ENCODE measurements at regions not wholly inside any gene's neighbourhood (a gene's known extent, or its start where the extent isn't known, plus 50 kb on each side); places are given as distances from the start of the nearest gene placed in this dataset.
A peak's percentile ranks its signal among the peaks of the same experiment; 100 is the strongest.

DNA sequence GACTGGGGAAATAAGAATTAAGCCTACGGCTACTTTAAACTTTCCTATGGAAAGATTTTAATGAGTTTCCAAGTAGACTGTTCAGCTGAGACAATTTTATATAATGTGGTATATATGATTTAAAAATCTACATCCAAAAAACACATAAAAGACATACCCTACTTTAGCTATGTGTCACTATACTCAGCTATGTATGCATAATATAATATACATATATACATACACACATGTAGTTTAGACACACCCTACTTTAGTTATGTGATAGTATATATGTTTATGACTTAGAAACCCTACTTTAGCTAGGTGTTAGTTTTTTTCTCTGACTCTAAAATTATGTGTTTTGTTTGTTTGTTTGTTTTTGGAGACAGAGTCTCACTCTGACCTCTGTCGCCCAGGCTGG, 100.5 kb upstream of the DAB2 start:
- no peak for DNase-seq

DNA sequence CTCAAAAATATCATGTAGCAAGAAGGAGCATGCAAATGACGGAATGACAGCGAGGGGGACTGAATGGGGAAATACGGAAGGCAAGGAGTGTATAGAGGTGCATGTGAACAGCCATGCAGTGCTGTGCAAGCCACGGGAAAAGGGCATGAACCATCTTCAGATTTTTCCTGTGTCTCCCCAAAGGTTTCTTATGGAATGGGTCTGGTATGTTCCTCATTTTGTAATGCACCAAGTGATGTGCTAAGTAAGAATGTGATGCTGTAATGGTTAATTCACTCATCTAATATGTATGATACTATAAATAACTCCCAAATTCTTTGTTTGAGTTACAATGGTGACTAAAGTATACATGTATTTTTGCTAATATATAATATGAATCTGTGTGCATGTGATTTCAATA, 99.0 kb upstream of the DAB2 start:
- peak; percentile 13 for DNase-seq

DNA sequence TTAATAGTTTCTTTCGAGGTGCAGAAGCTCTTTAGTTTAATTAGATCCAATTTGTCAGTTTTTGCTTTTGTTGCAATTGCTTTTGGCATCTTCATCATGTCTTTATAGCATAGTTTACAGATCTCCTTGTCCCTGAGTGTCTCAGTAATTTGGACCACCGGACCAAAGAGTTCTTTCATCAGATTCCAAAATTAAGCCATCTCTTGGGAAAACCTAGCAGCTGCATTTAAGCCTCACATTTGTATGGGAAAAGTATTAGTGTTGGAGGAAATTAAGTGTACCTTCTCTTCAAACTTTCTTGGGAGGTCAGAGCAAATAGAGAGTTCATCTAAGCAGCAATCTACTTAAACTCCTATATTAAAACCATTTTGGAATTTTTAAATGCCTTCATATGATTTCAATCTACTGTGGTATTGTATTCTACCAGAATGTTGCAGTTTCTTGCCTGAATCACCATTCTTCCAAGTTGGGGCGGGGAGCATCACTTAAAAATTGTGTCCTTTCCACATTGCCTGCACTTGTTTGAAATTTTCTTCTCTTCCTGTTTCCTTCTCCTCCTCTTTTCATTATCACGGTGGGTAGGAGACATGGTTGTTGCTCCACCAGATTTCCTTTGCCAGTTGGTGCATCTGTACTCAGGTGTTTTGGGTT, 97.3 kb upstream of the DAB2 start:
- DNase-seq = no peak

DNA sequence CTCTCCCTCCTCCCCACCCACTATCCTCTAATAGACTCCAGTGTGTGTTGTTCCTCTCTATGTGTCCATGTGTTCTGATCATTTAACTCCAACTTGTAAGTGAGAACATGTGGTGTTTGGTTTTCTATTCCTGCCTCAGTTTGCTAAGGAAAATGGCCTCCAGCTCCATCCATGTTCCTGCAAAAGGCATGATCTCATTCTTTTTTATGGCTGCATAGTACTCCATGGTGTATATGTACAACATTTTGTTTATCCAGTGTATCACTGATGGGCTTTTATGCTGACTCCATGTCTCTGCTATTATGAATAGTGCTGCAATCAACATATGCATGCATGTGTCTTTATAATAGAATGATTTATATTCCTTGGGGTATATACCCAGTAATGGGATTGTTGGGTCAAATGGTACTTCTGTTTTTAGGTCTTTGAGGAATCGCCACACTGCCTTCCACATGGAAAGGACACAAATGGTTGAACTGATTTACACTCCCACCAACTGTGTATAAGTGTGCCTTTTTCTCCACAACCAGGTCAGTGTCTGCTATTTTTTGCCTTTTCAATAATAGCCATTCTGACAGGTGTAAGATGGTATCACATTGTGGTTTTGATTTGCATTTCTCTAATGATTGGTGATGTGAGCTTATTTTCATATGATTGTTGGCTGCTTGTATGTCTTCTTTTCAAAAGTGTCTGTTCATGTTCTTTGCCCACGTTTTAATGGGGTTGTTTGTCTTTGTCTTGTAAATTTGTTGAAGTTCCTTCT, 96.5 kb upstream of the DAB2 start:
- DNase-seq = no peak

DNA sequence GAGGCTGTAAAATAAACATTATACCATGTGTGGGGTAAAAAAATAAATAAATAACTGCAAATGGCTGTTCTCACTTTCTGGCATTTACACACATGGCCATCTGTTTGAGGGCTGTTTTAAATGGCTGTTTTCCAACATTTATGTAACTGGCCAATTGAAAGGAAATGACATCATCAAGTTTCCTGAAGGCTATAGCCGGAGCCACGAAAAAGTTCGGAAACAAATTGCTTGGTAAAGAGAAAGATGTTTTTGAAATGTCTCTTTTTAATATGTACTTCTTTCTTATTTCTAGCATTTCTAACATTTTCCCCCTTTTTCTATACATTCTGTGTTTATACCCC, 95.4 kb upstream of the DAB2 start:
- DNase-seq = peak; percentile 64

DNA sequence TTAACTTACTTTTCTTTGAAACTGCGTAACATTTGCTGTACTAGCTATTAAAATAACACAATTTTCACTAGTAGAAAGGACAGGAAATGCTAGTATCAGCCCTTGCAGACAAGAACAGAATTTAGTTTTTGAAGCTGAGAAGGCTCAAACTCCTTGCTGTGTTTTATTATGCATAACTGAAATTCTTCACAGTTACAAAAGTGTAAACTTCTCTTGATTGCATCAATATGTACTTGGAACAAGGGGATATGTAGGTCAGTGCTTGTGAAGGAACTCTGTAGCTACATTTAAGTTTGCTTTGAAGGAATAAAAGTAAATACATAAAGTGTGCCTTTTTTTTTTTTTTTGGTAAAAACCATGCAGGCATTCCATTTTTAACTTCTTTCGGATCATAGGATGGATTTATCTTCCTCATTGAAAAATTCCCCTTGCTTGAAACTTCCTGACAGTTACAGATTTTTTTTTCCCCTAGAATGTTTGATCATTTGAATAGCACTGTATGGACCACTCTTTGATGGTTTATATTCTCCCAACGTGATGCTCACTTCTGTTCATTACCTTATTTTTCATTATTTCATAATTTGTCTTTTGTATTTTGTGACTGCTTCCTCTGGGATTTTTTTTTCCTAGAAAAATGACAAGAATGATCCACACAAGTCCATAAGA, 94.9 kb upstream of the DAB2 start:
- peak; percentile 64 for DNase-seq

DNA sequence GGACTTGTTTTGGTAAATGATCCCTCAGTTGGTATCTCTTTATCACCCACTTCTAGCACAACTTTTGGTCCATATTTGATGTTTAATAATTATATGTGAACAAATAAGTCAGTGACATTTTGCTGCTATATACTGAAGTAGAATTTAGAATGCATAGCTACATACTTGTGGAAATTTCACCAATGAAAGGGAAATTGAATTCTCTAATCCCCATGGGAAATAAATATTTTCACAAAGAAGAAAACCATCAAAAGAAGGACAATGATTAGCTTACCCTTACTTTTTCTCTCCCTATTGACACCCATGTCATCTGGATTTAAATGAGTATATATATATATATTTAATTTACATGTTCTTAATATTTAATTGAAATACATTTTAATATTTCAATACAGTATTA, 94.3 kb upstream of the DAB2 start:
- no peak for DNase-seq

DNA sequence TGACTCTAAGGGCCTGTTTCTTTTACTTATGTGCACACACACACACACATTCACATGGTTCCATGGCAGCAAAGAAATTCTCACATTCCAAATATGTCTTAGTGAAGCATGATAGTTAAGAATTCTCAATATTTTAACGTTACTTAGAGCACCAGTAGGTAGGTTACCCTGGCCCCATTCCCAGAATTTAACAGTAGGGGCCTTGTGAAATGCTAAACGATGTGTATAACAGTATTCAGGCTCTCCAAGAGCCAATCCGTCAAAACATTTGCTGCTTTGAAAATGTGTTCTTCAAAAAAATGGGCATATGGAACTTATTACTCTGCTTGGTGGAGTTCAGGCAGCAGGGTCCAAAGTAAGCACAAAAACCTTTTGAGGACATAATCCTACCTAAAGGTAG, 93.7 kb upstream of the DAB2 start:
- peak; percentile 64 for DNase-seq

DNA sequence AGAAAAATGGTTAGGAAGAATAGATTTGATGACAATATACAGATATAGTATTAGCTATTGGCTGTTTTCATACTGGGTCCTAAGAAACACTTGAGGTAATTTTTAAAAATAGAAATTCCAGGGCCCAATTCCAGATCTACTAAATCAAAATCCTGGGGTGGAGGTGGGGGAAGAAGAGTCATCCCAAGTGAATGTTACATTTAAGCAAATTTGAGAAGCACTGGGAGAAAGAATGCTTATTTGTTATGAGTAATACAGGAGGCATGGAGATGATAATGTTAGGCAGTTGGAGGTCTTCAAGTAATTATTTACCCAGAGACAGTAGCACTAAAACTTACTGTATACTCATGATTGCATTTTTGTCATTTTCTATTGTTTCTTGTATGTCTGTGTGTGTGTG, 93.0 kb upstream of the DAB2 start:
- DNase-seq = peak; percentile 99

DNA sequence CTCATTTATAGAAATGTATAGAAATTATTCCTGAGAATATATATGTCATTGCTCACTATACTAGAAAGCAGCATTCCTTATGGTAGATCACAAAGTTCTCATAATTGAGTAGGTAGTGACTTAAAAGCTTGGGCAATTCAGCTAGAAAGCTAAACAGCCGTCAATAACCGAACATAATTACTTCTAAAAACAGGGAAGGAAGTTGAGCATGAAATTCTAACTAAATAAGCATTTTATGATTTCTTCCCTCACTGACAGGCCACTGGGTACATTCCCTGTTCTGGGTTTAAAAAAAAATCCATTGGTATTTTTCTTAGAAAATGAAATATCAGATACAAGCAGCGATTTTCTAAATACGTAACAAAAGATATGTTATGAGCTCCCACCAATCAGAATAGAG, 91.1 kb upstream of the DAB2 start:
- no peak for DNase-seq

DNA sequence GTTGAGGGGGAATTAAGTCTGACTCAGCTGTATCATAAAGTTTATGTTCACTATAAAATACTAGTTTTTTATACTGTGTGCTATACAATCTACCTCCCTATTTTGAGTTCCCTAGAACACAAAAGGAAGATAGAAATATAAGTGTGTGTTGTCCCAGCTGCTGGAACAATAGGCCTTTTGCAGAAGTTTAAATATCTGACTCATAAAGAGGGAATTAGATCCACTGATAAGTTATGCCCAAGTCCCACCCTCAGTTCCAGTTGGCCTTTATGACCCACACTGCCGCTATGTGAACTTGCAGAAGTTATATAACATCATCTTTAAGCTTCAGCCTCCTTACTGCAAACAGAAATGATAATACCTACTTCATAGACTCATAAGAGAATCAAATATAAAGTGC, 88.5 kb upstream of the DAB2 start:
- no peak for DNase-seq

DNA sequence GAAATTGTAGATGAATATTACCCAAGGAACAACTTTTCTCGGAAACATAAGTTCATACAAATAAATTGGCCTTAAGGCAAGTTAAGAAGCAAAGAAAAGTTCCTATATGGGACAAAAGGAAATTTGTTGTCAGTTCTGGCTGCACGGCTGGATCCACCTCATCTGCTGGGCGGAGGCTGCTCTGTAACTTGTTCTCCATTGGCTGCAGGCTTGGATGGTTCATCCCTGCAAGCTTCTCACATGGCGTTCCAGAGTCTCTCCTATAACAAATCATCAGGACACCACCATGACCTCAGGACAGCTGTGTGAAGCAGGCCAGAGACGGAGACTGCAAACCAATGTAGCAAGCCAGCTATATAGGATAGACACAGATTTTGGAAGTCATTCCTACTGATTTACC, 81.4 kb upstream of the DAB2 start:
- DNase-seq = no peak

DNA sequence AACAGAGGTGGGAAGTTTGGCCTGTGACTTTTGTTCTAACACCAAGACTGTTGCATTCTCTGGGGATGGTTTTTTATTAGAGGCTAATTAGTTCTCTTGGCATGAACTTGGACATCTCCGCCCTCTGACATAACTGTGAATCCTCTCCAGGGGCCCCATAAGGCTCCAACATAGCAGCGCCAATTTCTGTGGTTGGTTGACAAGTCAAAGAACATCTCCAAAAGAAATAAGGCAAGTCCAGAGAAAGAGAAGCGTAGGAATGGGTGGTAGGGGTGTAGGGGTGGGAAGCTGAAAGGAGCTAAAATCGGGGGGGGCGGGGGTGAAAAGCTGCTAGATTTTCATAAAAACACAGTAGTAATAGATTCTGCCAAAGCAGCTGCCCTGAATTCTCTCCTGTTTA, 81.0 kb upstream of the DAB2 start:
- DNase-seq = no peak

DNA sequence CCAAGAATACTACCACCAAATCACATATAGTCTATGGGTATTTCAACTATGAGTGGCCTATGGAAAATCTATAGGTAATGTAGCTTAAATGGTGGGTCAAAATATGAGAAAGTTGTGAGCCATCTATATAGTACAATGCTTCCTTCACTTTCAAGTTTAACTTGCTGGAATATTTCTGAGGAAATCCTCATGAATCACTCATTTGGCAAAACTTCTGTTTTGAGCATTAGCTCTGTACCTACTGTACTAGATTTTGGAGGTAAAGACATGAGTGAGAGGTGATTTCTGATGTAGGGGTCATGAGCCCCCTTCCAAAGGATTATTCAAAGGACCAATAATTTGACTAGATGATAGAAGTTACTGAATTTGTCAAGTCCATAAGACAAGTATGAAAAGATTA, 80.6 kb upstream of the DAB2 start:
- no peak for DNase-seq

DNA sequence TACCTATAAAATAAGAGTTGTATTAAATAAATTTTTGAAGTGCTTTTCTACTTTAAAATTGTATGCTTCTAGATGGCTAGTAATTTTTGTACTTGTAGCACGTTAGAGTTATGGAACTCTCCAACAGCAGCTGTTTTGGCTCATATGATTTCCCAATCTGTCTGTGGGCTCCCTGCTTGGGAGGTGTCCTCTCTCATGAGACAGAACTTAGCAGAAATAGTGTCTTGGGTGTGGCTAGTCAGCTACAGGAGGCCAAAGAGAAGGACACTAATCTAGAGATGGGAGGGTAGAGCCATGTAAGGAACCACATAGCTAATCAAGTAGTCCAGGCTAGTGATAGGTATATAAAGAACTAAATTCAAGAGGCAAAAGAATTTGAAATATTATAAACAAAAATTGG, 78.4 kb upstream of the DAB2 start:
- no peak for DNase-seq

DNA sequence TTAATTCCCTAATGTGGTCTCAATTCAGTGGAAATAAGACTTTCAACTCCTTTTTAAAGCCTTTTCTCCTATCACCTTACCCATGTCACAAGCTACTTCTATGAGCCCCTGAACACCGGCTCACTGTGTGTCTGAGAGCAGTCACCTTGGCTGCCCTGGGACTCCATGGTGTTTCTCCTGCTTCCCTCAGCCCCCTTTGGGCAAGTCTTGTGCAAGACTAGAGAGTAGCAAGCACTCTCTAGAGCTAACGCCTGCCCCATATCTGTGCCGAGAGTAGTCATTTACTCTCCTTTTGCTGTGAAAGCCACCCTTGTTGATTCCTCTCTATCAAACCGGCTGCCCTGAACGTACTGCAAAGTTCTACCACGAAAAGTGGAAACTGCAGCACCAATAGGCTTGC, 77.9 kb upstream of the DAB2 start:
- DNase-seq = no peak

DNA sequence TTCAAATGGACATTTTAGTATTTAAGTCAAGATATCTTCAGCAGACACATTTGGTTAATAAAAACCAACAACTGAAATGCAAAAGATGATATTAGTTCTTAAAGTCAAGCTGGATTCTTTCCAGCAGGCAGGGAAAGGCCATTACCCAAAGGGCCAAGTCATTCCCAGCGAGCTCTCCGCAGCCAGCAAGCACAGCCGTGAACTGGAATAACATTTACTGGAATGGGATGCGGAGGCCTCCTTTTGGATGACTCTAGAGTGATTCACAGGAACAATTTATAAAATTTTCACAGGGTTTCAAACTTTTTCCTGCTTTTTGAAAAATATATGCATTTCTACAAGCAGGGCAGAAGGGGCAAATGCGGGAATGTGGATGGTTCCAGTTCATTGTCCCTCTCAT, 76.6 kb upstream of the DAB2 start:
- DNase-seq = peak; percentile 91

DNA sequence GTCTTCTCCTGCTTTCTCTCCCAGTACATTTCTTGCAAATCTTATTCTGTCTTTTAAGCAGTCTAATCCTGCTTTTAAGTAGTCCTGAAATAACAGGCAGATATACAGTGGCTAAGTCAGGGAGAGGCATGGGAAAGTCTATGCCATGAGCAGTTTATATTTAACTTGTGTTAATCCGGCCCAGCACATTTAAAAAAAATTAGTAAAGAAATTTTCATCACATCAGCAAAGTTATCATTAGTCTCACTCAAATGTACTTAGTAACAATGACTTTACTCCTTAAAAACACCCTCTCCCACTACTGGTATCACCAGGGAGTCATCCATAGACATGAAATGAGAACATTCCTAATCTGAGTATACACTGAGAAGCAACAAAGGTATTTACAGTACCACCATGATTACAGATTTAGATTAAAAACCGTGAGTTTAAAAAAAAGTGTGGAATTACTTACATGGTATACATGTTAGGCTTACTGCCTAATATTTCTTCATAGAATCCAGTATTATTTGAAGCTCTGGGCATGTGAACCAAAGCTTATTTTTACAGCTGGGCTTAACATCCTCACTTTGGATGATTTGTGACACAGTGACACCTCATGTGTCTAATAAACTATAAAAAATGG, 75.9 kb upstream of the DAB2 start:
- DNase-seq = peak; percentile 58

DNA sequence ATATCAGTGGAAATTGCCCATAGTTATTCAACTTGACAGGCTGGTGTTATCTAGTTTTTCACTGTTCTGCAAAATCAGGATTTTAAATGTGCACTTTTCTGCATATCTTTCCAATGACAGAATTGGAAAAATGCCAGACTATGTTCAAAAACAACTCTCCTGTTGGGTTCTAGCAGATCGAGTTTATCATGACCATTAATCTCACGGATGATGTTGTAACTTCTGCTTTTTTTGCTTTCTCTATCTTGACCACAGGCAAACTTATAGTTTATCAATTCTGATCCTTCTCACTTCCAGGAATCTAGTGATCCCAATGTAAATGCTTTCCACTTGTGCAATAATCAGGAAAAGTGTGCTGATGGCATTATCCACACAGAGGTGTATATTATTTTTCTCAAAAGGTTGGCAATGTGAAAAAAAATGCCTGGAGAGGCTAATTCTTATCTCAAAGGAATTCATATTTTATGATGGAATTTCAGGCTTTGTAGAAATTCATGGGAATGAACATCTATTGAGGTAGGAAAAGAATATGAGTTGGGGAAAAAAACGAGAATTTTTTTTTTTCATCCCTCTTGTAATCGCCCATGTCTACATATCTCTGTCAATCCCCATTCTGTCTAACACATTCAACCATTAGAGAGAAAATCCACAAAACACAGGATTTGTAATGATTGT, 73.6 kb upstream of the DAB2 start:
- no peak for DNase-seq

DNA sequence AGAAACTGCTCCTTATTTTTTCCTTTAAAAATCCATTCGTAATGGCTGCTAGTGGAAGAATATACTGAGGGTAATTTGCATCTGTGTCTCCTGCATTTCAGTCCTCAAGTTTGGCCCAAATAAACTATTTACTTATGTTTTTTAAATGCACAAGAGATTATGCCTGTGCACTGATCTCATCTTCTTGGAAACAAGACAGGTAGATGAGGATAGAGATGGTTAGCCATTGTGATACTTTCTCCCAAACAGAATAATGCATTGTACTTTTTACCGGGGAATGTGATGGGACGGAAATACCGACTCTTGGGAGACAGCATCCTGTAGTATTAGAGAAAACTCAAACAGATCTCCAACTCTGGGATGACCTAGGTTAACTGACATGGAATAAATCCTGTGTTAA, 72.5 kb upstream of the DAB2 start:
- no peak for DNase-seq

DNA sequence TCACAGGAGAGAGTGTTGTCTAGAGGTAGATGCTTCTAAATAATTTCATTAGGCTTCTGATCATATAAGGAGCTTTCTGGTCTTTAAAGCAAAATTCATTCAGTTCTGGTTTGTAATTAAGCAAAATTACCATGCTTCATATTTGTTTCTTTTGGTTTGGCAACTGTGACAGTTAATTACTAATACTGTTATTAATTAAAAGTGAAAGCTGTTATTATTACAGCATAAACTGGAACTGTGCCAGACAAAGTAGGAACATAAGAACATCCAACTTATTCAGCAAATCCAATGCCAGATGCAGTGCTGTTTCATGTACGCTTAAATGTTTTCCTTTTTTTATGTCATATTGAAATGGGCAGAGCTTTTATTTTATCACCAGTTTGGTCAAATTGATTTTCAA, 70.4 kb upstream of the DAB2 start:
- DNase-seq = no peak

DNA sequence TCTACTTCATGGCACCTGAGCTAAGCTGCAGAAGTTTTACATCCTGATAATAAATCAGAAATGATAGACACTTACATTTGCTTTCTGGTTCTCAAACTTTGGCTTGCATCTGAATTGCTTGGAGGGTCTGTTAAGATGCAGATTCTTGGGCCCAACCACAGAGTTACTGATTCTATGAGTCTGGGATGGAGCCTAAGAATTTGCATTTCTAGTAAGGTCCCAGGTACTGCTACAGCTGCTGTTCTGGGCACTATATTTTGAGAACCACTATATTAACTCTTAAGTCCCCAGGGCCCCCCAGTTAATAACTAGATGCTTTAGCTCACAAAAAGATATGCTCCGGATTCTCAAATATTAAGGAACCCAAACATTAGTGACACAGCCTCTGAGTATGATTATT, 69.8 kb upstream of the DAB2 start:
- DNase-seq = no peak

DNA sequence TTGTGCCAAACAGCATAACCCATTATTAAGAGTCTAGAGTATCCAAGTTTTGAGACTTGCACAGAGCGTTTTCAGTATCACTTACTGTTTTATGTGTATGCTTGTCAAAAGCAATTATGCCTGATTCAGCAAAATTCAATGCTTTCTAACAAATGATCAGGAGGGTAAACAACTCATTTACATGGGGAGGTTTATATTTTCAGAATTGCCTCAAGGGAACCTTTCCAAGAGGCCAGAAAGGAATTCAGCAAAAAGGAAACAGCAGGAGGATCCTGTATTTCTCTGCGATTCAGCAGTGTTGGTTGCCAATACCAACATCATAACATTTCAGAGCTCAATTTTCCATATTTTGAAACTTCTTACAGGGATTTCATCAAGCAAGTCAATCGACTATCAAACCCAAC, 69.3 kb upstream of the DAB2 start:
- no peak for DNase-seq

DNA sequence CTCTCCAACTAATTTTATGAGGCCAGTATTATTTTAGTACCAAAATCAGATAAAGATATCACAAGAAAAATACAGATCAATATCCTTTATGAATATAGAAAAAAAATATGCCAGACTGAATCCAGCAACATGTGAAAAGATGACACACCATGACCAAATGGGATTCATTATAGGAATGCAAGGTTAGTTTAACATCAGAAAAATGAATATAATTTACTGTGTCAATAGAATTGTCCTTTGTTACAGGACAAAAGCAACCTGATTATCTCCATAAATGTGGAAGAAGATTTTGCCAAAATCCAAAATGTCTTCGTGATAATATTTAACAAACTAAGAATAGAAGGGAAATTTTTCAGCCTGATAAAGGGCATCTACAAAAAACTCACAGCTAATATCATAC, 66.4 kb upstream of the DAB2 start:
- no peak for DNase-seq

All from kidney glomerular epithelial cell (primary cell).